ENCODE measurements at regions not wholly inside any gene's neighbourhood (a gene's known extent, or its start where the extent isn't known, plus 50 kb on each side); places are given as distances from the start of the nearest gene placed in this dataset.

DNA sequence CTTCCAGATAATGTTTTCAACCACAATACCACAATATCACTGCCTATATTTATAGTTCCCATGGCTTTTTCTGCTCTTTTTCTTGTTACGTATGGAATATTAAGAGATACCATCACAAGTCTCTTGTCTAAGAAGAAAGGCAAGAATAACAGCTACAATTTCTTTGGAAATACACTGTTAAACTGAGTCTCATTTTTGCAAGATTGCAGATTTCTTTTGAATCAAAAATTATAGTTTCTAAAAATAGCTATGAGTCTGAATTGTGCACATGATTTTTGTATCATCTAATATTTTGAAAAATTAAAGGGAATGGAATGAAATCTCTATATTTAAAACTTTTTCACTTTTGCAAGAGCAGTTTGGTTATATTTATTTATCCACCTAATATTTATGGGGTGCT is 1120.8 kb downstream of the EFNB2 start:
- no peak for TF ChIP-seq POLR2A (IDR thresholded peaks at IDR 0.05; ENCODE audit: low read depth, low read length)
- no peak for TF ChIP-seq CTCF (conservative IDR thresholded peaks at IDR 0.05; ENCODE audit: low read depth, low read length)
- no peak for TF ChIP-seq RFX5 (IDR thresholded peaks at IDR 0.05; ENCODE audit: low read depth, low read length)
- no peak for TF ChIP-seq MXI1 (IDR thresholded peaks at IDR 0.05; ENCODE audit: borderline replicate concordance, low read depth, low read length)
- TF ChIP-seq CEBPB (IDR thresholded peaks at IDR 0.05; ENCODE audit: low read depth, low read length): no peak
- TF ChIP-seq RAD21 (IDR thresholded peaks at IDR 0.05; ENCODE audit: low read length): no peak
- TF ChIP-seq, protein P1, sequence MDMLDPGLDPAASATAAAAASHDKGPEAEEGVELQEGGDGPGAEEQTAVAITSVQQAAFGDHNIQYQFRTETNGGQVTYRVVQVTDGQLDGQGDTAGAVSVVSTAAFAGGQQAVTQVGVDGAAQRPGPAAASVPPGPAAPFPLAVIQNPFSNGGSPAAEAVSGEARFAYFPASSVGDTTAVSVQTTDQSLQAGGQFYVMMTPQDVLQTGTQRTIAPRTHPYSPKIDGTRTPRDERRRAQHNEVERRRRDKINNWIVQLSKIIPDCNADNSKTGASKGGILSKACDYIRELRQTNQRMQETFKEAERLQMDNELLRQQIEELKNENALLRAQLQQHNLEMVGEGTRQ (IDR thresholded peaks at IDR 0.05; ENCODE audit: low read depth, low read length): no peak
- TF ChIP-seq BHLHE40 (IDR thresholded peaks at IDR 0.05; ENCODE audit: low read depth, low read length): no peak
- TF ChIP-seq MAFK (IDR thresholded peaks at IDR 0.05; ENCODE audit: low read depth, low read length): peak; percentile 76
- TF ChIP-seq CHD1 (IDR thresholded peaks at IDR 0.05; ENCODE audit: low read depth, low read length): no peak
- no peak for TF ChIP-seq MAZ (IDR thresholded peaks at IDR 0.05; ENCODE audit: borderline replicate concordance, low read depth, low read length)
- no peak for TF ChIP-seq NFE2L2 (IDR thresholded peaks at IDR 0.05; ENCODE audit: low read depth, low read length)
- TF ChIP-seq, protein P2, sequence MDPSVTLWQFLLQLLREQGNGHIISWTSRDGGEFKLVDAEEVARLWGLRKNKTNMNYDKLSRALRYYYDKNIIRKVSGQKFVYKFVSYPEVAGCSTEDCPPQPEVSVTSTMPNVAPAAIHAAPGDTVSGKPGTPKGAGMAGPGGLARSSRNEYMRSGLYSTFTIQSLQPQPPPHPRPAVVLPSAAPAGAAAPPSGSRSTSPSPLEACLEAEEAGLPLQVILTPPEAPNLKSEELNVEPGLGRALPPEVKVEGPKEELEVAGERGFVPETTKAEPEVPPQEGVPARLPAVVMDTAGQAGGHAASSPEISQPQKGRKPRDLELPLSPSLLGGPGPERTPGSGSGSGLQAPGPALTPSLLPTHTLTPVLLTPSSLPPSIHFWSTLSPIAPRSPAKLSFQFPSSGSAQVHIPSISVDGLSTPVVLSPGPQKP (IDR thresholded peaks at IDR 0.05; ENCODE audit: borderline replicate concordance, low read depth, low read length): no peak
- no peak for TF ChIP-seq SMC3 (IDR thresholded peaks at IDR 0.05; ENCODE audit: low read depth, low read length)

All from IMR-90 (cell line).